H1 (cell line): ENCODE measurements at regions not wholly inside any gene's neighbourhood (a gene's known extent, or its start where the extent isn't known, plus 50 kb on each side); places are given as distances from the start of the nearest gene placed in this dataset.

Source experiments
- CTCF ChIA-PET: fragments of 300-600 bp; sonication (Branson Sonifier 250); formaldehyde crosslinking; loops from one replicate; lab custom pipeline; 2021; ENCODE audit not compliant: partially characterized antibody; lab: Charles Lee
- POLR2A ChIA-PET: fragments of 300-600 bp; sonication (Branson Sonifier 250); formaldehyde crosslinking; loops from one replicate; lab custom pipeline; 2021; ENCODE audit warnings: inconsistent platforms; ENCODE audit not compliant: partially characterized antibody; lab: Charles Lee
- DNase-seq, 2 experiments: peaks; one replicate each; pipeline versions ENCODE4 v3.0.0 to v3.0.0-alpha.2; 2010 to 2022; ENCODE audit warnings: low spot score in 2 of 2, low read depth in 1 of 2, mixed read lengths in 1 of 2
- FAIRE-seq: peaks from 2 replicates; lab custom pipeline; 2011; peaks lifted over from hg19 to GRCh38; lab: Jason Lieb, UNC
- H2AFZ ChIP-seq: 2 replicates; pipeline ENCODE4 v1.8.1; 2012; ENCODE audit warnings: low read length, inconsistent platforms
- H2AK5ac ChIP-seq: 2 replicates; pipeline ENCODE4 v1.6.1; 2013; ENCODE audit warnings: low read depth, low read length
- H2BK120ac ChIP-seq: replicated peaks from 2 replicates; pipeline ENCODE3; 2013; ENCODE audit warnings: low read depth, low read length, inconsistent platforms
- H2BK12ac ChIP-seq: 2 replicates; pipeline ENCODE4 v1.6.1; 2013; ENCODE audit warnings: low read depth, low read length
- H2BK15ac ChIP-seq: 2 replicates; pipeline ENCODE4 v1.6.1; 2013; ENCODE audit warnings: low read length
- H2BK20ac ChIP-seq: 2 replicates; pipeline ENCODE4 v1.6.1; 2013; ENCODE audit warnings: low read length
- H2BK5ac ChIP-seq: 2 replicates; pipeline ENCODE4 v1.6.1; 2013; ENCODE audit warnings: low read depth, low read length
- H3K14ac ChIP-seq: 2 replicates; pipeline ENCODE4 v1.6.1; 2013; ENCODE audit warnings: inconsistent platforms; ENCODE audit not compliant: insufficient read length
- H3K18ac ChIP-seq: 2 replicates; pipeline ENCODE4 v1.6.1; 2013; ENCODE audit warnings: low read length; ENCODE audit errors: extremely low read depth
- H3K23ac ChIP-seq: 2 replicates; pipeline ENCODE4 v1.6.1; 2013; ENCODE audit warnings: inconsistent platforms; ENCODE audit not compliant: insufficient read length
- H3K23me2 ChIP-seq: 2 replicates; pipeline ENCODE4 v1.6.1; 2013; ENCODE audit warnings: low read depth, low read length
- H3K27ac ChIP-seq: 2 replicates; pipeline ENCODE4 v1.6.1; 2011; ENCODE audit warnings: low read depth, low read length, inconsistent platforms
- H3K27me3 ChIP-seq, 4 experiments: replicated peaks in 1 of 4; 1 replicate in 1 of 4; 2 replicates in 3 of 4; pipeline versions ENCODE4 v1.6.1 to v1.8.1; 2011 to 2013; ENCODE audit warnings: low read length in 3 of 4, mild to moderate bottlenecking in 3 of 4, inconsistent platforms in 2 of 4, mixed read lengths in 2 of 4, moderate library complexity in 1 of 4; ENCODE audit not compliant: control insufficient read depth in 3 of 4, insufficient read depth in 3 of 4; ENCODE audit errors: extremely low read depth in 1 of 4
- H3K36me3 ChIP-seq, 4 experiments: 2 replicates each; pipeline versions ENCODE4 v1.6.1 to v1.8.1; 2011 to 2013; ENCODE audit warnings: mild to moderate bottlenecking in 4 of 4, low read length in 3 of 4, moderate library complexity in 2 of 4, control low read depth in 1 of 4, inconsistent platforms in 1 of 4; ENCODE audit not compliant: insufficient read depth in 4 of 4, control insufficient read depth in 2 of 4
- H3K4ac ChIP-seq: replicated peaks from 2 replicates; pipeline ENCODE3; 2013; ENCODE audit warnings: low read length, low read depth, mixed read lengths, inconsistent platforms; ENCODE audit not compliant: insufficient read length
- H3K4me1 ChIP-seq, 4 experiments: replicated peaks in 1 of 4; 1 replicate in 1 of 4; 2 replicates in 3 of 4; pipeline versions ENCODE4 v1.6.1 to v1.8.1; 2011 to 2013; ENCODE audit warnings: low read length in 3 of 4, inconsistent platforms in 2 of 4, mixed read lengths in 1 of 4; ENCODE audit not compliant: insufficient read depth in 4 of 4, control insufficient read depth in 3 of 4
- H3K4me2 ChIP-seq, 2 experiments: 2 replicates each; pipeline versions ENCODE4 v1.6.1 to v1.8.1; 2011 to 2013; ENCODE audit warnings: low read depth in 2 of 2, low read length in 2 of 2, control low read depth in 1 of 2, inconsistent platforms in 1 of 2, mild to moderate bottlenecking in 1 of 2; ENCODE audit not compliant: insufficient read depth in 1 of 2
- H3K4me3 ChIP-seq, 4 experiments: fragments of 200-600, 300-600 bp in 1 of 4; sonication (generic), shearing (Covaris generic), sonication (Bioruptor Twin) in 1 of 4; 2 replicates each; pipeline versions ENCODE4 v1.5.1 to v1.8.1; 2011 to 2016; ENCODE audit warnings: low read length in 4 of 4, low read depth in 3 of 4, control low read depth in 2 of 4, inconsistent platforms in 2 of 4, mild to moderate bottlenecking in 2 of 4, mixed read lengths in 1 of 4, moderate library complexity in 1 of 4; ENCODE audit not compliant: insufficient read depth in 2 of 4; ENCODE audit errors: extremely low read depth in 1 of 4
- H3K56ac ChIP-seq: replicated peaks from 2 replicates; pipeline ENCODE3; 2013; ENCODE audit warnings: low read depth, mild to moderate bottlenecking, mixed read lengths, low read length, inconsistent platforms; ENCODE audit not compliant: insufficient read length
- H3K79me1 ChIP-seq: 2 replicates; pipeline ENCODE4 v1.6.1; 2013; ENCODE audit warnings: low read depth, low read length, control low read depth
- H3K79me2 ChIP-seq, 2 experiments: 2 replicates each; pipeline versions ENCODE4 v1.6.1 to v1.8.1; 2012 to 2013; ENCODE audit warnings: low read length in 2 of 2, mild to moderate bottlenecking in 2 of 2, inconsistent platforms in 1 of 2; ENCODE audit not compliant: insufficient read depth in 2 of 2, control insufficient read depth in 1 of 2
- H3K9ac ChIP-seq, 4 experiments: replicated peaks in 1 of 4; 1 replicate in 1 of 4; 2 replicates in 3 of 4; pipeline versions ENCODE4 v1.6.1 to v1.8.1; 2011 to 2013; ENCODE audit warnings: low read depth in 3 of 4, low read length in 3 of 4, control low read depth in 2 of 4, mild to moderate bottlenecking in 2 of 4, moderate library complexity in 2 of 4, inconsistent platforms in 1 of 4; ENCODE audit errors: extremely low read depth in 1 of 4
- H3K9me3 ChIP-seq, 2 experiments: 2 replicates each; pipeline versions ENCODE4 v1.6.1 to v1.8.1; 2012 to 2013; ENCODE audit warnings: mild to moderate bottlenecking in 2 of 2, moderate library complexity in 2 of 2, control low read depth in 1 of 2, inconsistent platforms in 1 of 2, low read depth in 1 of 2, low read length in 1 of 2, mixed read lengths in 1 of 2; ENCODE audit not compliant: insufficient read depth in 2 of 2
- H4K20me1 ChIP-seq, 2 experiments: replicated peaks in 1 of 2; 2 replicates each; pipeline versions ENCODE3 to v1.8.1; 2011 to 2013; ENCODE audit warnings: inconsistent platforms in 2 of 2, low read length in 2 of 2, mild to moderate bottlenecking in 1 of 2; ENCODE audit not compliant: insufficient read depth in 2 of 2, control insufficient read depth in 1 of 2
- H4K5ac ChIP-seq: 2 replicates; pipeline ENCODE4 v1.6.1; 2013; ENCODE audit warnings: low read length, low read depth, mixed read lengths, inconsistent platforms; ENCODE audit not compliant: insufficient read length
- H4K8ac ChIP-seq: 2 replicates; pipeline ENCODE4 v1.8.0; 2013; ENCODE audit warnings: mild to moderate bottlenecking, moderate library complexity, low read length, inconsistent platforms; ENCODE audit not compliant: insufficient read depth; ENCODE audit errors: extremely low read depth
- H4K91ac ChIP-seq: replicated peaks from 2 replicates; pipeline ENCODE3; 2013; ENCODE audit warnings: low read length, mixed read lengths, inconsistent platforms; ENCODE audit not compliant: insufficient read length
- TCF12 ChIP-seq: IDR thresholded peaks from 2 replicates; pipeline ENCODE4 v1.6.1; 2011; ENCODE audit warnings: low read depth, mild to moderate bottlenecking, low read length
- WGBS, 2 experiments: shearing (Covaris generic) in 1 of 2; methylation state at CpG; one replicate each; pipeline versions ENCODE4 v1.1.6 to v1.1.7; 2013 to 2015; ENCODE audit warnings: low lambda C conversion rate in 2 of 2, mixed read lengths in 2 of 2, inconsistent platforms in 1 of 2, low coverage in 1 of 2, missing lambda C conversion rate in 1 of 2; ENCODE audit not compliant: insufficient replicate concordance in 2 of 2, insufficient coverage in 1 of 2, insufficient read length in 1 of 2; ENCODE audit errors: extremely low coverage in 1 of 2, missing lambda C conversion rate in 1 of 2; 5-methylcytosine and 5-hydroxymethylcytosine counted together

- H2BK5ac ChIP-seq: no peak overlapping the region
- H4K91ac ChIP-seq: no peak overlapping the region
- H3K4me1 ChIP-seq: peaks cover 0 to 5% (median 0%) of the 10 kb centered on the region in 4 experiments; a peak in 2 of 7 replicates
- no peak overlapping the region for H3K4me2 ChIP-seq
- FAIRE-seq (no peak), DNase-seq (no peak)
- no peak overlapping the region for H2AK5ac ChIP-seq
- H3K4ac ChIP-seq: peak overlapping the region; percentile 35
- no peak for TF ChIP-seq TCF12
- H3K36me3 ChIP-seq: no peaks in the 10 kb centered on the region
- H3K79me2 ChIP-seq: no peaks in the 10 kb centered on the region
- H3K79me1 ChIP-seq: no peaks in the 10 kb centered on the region
- H4K5ac ChIP-seq: no peak overlapping the region
- H3K23ac ChIP-seq: no peak overlapping the region
- H4K20me1 ChIP-seq: no peaks in the 10 kb centered on the region
- no peak overlapping the region for H3K27ac ChIP-seq
- no peak overlapping the region for H2BK20ac ChIP-seq
- H2AFZ ChIP-seq: no peak overlapping the region
- no peak overlapping the region for H3K18ac ChIP-seq
- no peaks in the 10 kb centered on the region; a peak in 1 of 7 replicates for H3K27me3 ChIP-seq
- H3K9me3 ChIP-seq: no peaks in the 10 kb centered on the region
- POLR2A ChIA-PET: no interaction called here
- no peak overlapping the region for H3K9ac ChIP-seq
- no peak overlapping the region for H4K8ac ChIP-seq
- no peak overlapping the region for H2BK120ac ChIP-seq
- no peaks in the 10 kb centered on the region for H3K23me2 ChIP-seq
- CTCF ChIA-PET: interaction anchor here (1.0 kb wide), 1 partner anchor 88 kb away, joined by 3 read pairs; no protein-coding TSS in a partner anchor
- no peak overlapping the region for H3K14ac ChIP-seq
- 66% methylated on average over 5 of the region's 5 CpGs; no CpG with 5 or more reads in 1 of the 2 experiments for WGBS, 2 experiments
- no peak overlapping the region for H3K4me3 ChIP-seq
- no peak overlapping the region for H2BK15ac ChIP-seq
- no peak overlapping the region for H2BK12ac ChIP-seq
- no peak overlapping the region for H3K56ac ChIP-seq
These were observed 89.8 kb upstream of the GNAO1 start for GRCh38 chr16:56101480-56101879.
